ENCODE measurements at regions not wholly inside any gene's neighbourhood (a gene's known extent, or its start where the extent isn't known, plus 50 kb on each side); places are given as distances from the start of the nearest gene placed in this dataset.

- H3K36me3 ChIP-seq (replicated peaks), result no peaks in the 10 kb centered on the region
- no peak overlapping the region for H3K4me3 ChIP-seq (ENCODE audit: low read depth, low read length)
- peak; percentile 95 for DNase-seq
- H3K27ac ChIP-seq, result peak overlapping the region; percentile 86
- TF ChIP-seq, protein P1, sequence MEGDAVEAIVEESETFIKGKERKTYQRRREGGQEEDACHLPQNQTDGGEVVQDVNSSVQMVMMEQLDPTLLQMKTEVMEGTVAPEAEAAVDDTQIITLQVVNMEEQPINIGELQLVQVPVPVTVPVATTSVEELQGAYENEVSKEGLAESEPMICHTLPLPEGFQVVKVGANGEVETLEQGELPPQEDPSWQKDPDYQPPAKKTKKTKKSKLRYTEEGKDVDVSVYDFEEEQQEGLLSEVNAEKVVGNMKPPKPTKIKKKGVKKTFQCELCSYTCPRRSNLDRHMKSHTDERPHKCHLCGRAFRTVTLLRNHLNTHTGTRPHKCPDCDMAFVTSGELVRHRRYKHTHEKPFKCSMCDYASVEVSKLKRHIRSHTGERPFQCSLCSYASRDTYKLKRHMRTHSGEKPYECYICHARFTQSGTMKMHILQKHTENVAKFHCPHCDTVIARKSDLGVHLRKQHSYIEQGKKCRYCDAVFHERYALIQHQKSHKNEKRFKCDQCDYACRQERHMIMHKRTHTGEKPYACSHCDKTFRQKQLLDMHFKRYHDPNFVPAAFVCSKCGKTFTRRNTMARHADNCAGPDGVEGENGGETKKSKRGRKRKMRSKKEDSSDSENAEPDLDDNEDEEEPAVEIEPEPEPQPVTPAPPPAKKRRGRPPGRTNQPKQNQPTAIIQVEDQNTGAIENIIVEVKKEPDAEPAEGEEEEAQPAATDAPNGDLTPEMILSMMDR (IDR thresholded peaks at IDR 0.05; ENCODE audit: low read depth, low read length, missing control alignments), result no peak
- no peaks in the 10 kb centered on the region for H3K27me3 ChIP-seq (replicated peaks)
- in situ Hi-C loops (cut with HindIII; ENCODE audit: low pct_ligation_motif_present, low sequenced_read_pairs), result no loop called here
Observed at GRCh38 chr13:37306778-37307544, 201.5 kb upstream of the CSNK1A1L start.

DNA sequence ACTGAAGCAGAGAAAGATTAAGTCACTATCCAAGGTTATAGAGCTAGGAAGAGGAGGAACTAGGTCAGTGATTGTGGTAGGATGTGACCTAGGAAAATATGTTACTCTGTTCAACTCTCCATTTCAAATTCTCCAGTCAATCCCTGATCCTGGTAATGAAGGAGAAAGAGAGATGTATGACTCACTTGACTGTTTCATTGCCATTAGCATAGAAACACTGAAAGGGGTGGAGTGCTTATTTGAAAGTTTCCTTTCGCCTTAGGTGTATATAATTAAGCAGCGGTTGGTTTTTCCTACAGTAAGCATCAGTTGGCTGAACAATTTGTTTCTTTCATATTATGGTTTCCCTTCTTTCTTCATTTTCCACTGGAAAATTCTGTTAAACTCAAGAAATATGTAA lies 198.1 kb upstream of the CSNK1A1L start:
- Histone ChIP-seq H3K27ac (no peak overlapping the region), H3K27me3 (replicated peaks) (no peaks in the 10 kb centered on the region), H3K4me3 (ENCODE audit: low read depth, low read length) (no peak overlapping the region), H3K36me3 (replicated peaks) (no peaks in the 10 kb centered on the region)
- in situ Hi-C loops (cut with HindIII; ENCODE audit: low pct_ligation_motif_present, low sequenced_read_pairs), result no loop called here
- TF ChIP-seq, protein P1 (IDR thresholded peaks at IDR 0.05; ENCODE audit: low read depth, low read length, missing control alignments), result no peak
- no peak for DNase-seq

GRCh38 chr13:37302686-37303085 lies 197.2 kb upstream of the CSNK1A1L start:
- Histone ChIP-seq H3K27ac (no peak overlapping the region), H3K36me3 (replicated peaks) (no peaks in the 10 kb centered on the region), H3K4me3 (ENCODE audit: low read depth, low read length) (no peak overlapping the region), H3K27me3 (replicated peaks) (no peaks in the 10 kb centered on the region)
- TF ChIP-seq, protein P1 (IDR thresholded peaks at IDR 0.05; ENCODE audit: low read depth, low read length, missing control alignments), result no peak
- no peak for DNase-seq
- in situ Hi-C loops (cut with HindIII; ENCODE audit: low pct_ligation_motif_present, low sequenced_read_pairs), result no loop called here

DNA sequence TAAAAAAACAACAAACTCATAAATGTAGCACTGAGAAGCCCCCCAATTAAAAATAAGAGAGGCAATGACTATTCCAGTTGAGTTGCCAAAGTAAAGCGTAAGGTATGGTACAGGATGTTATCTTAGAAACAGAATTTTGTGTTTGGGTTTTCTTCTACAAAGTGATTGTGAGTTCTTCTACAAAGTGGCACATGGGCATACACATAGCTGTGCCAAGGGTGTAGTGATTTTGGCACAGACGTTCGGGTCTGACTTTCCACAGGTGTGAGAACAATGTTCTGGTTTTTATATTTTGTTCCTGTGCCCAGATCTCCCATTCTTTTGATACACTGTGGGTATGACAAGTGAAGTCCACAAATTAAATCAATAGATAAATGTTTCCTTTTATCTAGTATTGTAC lies 190.1 kb upstream of the CSNK1A1L start:
- H3K27me3 ChIP-seq (replicated peaks), result no peaks in the 10 kb centered on the region
- in situ Hi-C loops (cut with HindIII; ENCODE audit: low pct_ligation_motif_present, low sequenced_read_pairs), result no loop called here
- no peaks in the 10 kb centered on the region for H3K36me3 ChIP-seq (replicated peaks)
- H3K4me3 ChIP-seq (ENCODE audit: low read depth, low read length), result no peak overlapping the region
- TF ChIP-seq, protein P1 (IDR thresholded peaks at IDR 0.05; ENCODE audit: low read depth, low read length, missing control alignments), result no peak
- DNase-seq, result no peak
- no peak overlapping the region for H3K27ac ChIP-seq

GRCh38 chr13:37295071-37295470 lies 189.6 kb upstream of the CSNK1A1L start:
- in situ Hi-C loops (cut with HindIII; ENCODE audit: low pct_ligation_motif_present, low sequenced_read_pairs), result no loop called here
- DNase-seq, result peak; percentile 9
- Histone ChIP-seq H3K27ac (no peak overlapping the region), H3K36me3 (replicated peaks) (no peaks in the 10 kb centered on the region), H3K4me3 (ENCODE audit: low read depth, low read length) (no peak overlapping the region), H3K27me3 (replicated peaks) (no peaks in the 10 kb centered on the region)
- TF ChIP-seq, protein P1 (IDR thresholded peaks at IDR 0.05; ENCODE audit: low read depth, low read length, missing control alignments), result no peak

DNA sequence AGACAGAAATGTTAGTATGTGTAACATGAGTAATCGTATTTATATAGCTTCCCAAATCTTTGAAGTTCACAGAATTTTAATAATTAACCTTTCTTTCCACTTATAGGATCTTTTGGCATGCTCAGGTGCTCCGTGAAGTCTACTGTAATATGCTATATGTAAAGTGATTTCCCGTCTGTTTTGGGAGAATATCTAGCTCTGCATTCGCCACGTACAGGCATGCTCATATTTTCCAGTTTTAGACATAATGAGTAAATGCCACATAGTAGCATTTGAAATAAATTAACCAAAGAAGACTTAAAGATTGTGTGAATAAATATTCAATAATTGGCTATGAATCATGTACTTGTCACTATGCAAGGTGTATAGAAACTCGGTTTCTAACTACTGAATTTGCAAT lies 189.0 kb upstream of the CSNK1A1L start:
- Histone ChIP-seq H3K27me3 (replicated peaks) (no peaks in the 10 kb centered on the region), H3K36me3 (replicated peaks) (no peaks in the 10 kb centered on the region), H3K4me3 (ENCODE audit: low read depth, low read length) (no peak overlapping the region), H3K27ac (no peak overlapping the region)
- DNase-seq, result no peak
- TF ChIP-seq, protein P1 (IDR thresholded peaks at IDR 0.05; ENCODE audit: low read depth, low read length, missing control alignments), result no peak
- in situ Hi-C loops (cut with HindIII; ENCODE audit: low pct_ligation_motif_present, low sequenced_read_pairs), result no loop called here

Measured in brain microvascular endothelial cell (primary cell).